HG03039 (cell line): ENCODE measurements at regions not wholly inside any gene's neighbourhood (a gene's known extent, or its start where the extent isn't known, plus 50 kb on each side); places are given as distances from the start of the nearest gene placed in this dataset.

Source experiments
- ATAC-seq: cut with Tn5 transposase; IDR thresholded peaks from one replicate; pipeline ENCODE4 v1.9.1; 2021; ENCODE audit warnings: mild to moderate bottlenecking, moderate library complexity; ENCODE audit not compliant: unreplicated experiment

DNA sequence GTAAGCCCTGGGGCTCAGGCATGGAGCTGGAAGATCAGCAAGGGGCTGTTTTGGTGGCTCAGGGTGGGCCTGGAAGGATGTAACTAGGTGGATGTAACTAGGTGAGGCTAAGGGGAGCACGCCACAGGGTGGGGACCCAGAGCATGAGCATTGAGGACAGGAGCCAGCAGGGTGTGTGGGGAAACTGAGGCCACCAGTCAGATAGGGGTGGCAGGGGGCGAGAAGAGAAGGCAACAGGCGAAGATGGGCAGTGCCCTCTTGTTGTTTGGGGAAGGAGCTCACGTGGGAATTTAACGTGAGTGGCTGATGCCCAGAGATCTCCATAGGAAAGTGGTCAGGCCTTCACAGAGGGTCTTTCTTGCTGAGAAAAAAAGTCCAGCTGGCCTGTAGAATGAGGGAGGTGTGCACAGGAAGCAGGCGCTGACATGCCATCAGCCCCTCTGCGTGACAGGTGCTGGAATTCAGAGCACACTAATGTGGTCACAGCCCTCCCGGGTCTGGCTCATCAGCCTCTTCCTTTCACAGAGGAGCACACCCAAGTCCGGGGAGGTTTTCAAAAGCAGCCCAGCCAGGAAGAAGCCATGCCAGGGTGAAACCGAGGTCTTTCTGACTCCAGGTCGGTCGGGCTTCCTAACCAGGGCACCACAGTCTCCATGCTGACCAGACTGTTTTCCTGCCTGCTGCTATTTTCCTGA is 54.6 kb upstream of the PAX6 start:
- ATAC-seq: no peak

DNA sequence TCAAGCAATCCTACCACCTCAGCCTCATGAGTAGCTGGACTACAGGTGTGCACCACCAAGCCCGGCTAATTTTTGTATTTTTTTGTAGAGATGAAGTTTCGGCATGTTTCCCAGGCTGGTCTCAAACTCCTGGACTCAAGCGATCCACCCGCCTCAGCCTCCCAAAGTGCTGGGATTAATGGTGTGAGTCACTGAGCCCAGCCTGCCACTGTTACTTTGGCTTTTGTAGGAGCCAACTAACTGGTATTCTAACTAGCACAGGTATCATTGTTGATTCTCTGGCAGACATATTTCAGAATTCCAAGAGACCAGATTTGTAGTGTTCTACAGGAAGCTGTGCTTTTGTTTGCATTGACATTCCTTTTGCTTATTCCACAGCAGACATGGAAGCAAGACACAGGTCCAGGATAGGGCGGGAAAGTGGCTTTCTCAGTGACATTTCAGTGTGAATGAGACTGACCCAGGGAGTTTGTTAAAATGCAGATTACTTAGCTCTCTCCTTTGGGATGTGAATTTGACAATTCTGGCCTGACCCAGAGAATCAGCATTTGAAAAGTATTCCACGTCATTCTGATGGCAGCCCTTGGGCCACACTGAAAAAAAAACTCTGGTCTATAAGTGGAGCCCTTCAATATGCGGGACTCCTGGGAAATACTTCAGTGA is 52.2 kb upstream of the PAX6 start:
- ATAC-seq: no peak

DNA sequence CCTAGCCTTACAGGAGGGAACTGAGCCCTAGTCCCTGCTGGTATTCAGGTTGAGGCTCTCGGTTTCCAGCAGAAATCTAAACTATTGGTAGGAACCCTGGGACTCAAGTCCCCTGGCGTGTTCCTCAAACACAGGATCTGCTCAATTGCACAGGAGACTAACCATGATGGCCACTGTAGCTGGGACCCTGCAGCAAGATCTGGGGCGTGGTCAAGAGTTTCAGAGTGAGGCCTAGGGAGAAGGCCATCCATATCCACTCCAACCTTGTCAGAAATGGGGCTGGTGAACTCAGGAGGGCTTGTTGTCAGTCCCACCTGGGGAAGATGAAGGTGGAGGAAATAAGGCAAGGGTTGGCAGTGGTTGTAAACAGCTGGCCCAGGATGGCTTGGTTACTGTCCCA is 49.9 kb upstream of the PAX6 start:
- ATAC-seq: no peak
